DMS53 (cell line): ENCODE measurements at regions not wholly inside any gene's neighbourhood (a gene's known extent, or its start where the extent isn't known, plus 50 kb on each side); places are given as distances from the start of the nearest gene placed in this dataset.
"Not testable (repeated sequence)": the region's sequence is repeated elsewhere in the genome, so short reads cannot be mapped to it uniquely, and the experiment has no call there.

Experiments
- DNase-seq: peaks from one replicate; lab custom pipeline; 2025; lab: John Stamatoyannopoulos, UW

- not testable (repeated sequence) for DNase-seq
These were observed 80.3 kb downstream of the ZNF474 start for GRCh38 chr5:122209601-122210000.

- DNase-seq, result no peak
These were observed 89.4 kb downstream of the ZNF474 start for GRCh38 chr5:122218778-122219177.

- DNase-seq, result no peak
These were observed 90.3 kb downstream of the ZNF474 start for GRCh38 chr5:122219436-122220166.

- no peak for DNase-seq
These were observed 91.2 kb downstream of the ZNF474 start for GRCh38 chr5:122220511-122220910.

- DNase-seq, result no peak
These were observed 90.2 kb upstream of the SNCAIP start for GRCh38 chr5:122221857-122222256.

GRCh38 chr5:122222580-122222979, 89.5 kb upstream of the SNCAIP start:
- DNase-seq, result no peak

GRCh38 chr5:122228728-122229392, 83.2 kb upstream of the SNCAIP start:
- DNase-seq, result no peak

GRCh38 chr5:122229551-122229950, 82.5 kb upstream of the SNCAIP start:
- DNase-seq, result no peak

GRCh38 chr5:122236270-122237040, 75.6 kb upstream of the SNCAIP start:
- DNase-seq, result no peak

GRCh38 chr5:122237906-122238305, 74.1 kb upstream of the SNCAIP start:
- DNase-seq, result no peak

- DNase-seq, result peak; percentile 73
These were observed 59.7 kb upstream of the SNCAIP start for GRCh38 chr5:122252319-122252718.

GRCh38 chr5:122253794-122254193, 58.2 kb upstream of the SNCAIP start:
- no peak for DNase-seq

GRCh38 chr5:122256388-122256787, 55.6 kb upstream of the SNCAIP start:
- DNase-seq, result no peak

- DNase-seq, result no peak
These were observed 55.0 kb upstream of the SNCAIP start for GRCh38 chr5:122257000-122257399.

- DNase-seq, result no peak
These were observed 53.8 kb upstream of the SNCAIP start for GRCh38 chr5:122258241-122258640.

GRCh38 chr5:122258840-122259239, 53.2 kb upstream of the SNCAIP start:
- no peak for DNase-seq

- peak; percentile 3 for DNase-seq
These were observed 52.0 kb upstream of the SNCAIP start for GRCh38 chr5:122259995-122260394.

GRCh38 chr5:122262103-122262502, 49.9 kb upstream of the SNCAIP start:
- no peak for DNase-seq
